WTC11 (cell line): ENCODE measurements at regions not wholly inside any gene's neighbourhood (a gene's known extent, or its start where the extent isn't known, plus 50 kb on each side); places are given as distances from the start of the nearest gene placed in this dataset.

Experiments used
- ATAC-seq: fragments of 200-7000 bp; cut with Tn5 transposase; 2 replicates; pipeline ENCODE4 v1.10.0; 2021; ENCODE audit warnings: mild to moderate bottlenecking, moderate library complexity
- CTCF ChIA-PET: fragments of 300-600 bp; sonication (Branson Sonifier 250); formaldehyde crosslinking; loops from one replicate; lab custom pipeline; 2021; ENCODE audit warnings: antibody characterized with exemption; lab: Charles Lee
- POLR2A ChIA-PET: fragments of 350-600 bp; sonication (Branson Sonifier 250); formaldehyde crosslinking; loops from one replicate; lab custom pipeline; 2021; ENCODE audit warnings: antibody characterized with exemption; lab: Charles Lee
- DNase-seq: peaks from one replicate; pipeline ENCODE4 v3.0.0; 2021; ENCODE audit warnings: low spot score
- H3K27ac Mint-ChIP-seq: 2 replicates; pipeline ENCODE4 v1.8.0; 2021; ENCODE audit warnings: mixed read lengths
- H3K27me3 Mint-ChIP-seq: 2 replicates; pipeline ENCODE4 v1.8.0; 2021; ENCODE audit warnings: low read depth, mild to moderate bottlenecking, moderate library complexity, mixed read lengths
- H3K36me3 Mint-ChIP-seq: 2 replicates; pipeline ENCODE4 v1.8.0; 2021; ENCODE audit warnings: mixed read lengths
- H3K4me1 Mint-ChIP-seq: 2 replicates; pipeline ENCODE4 v1.8.0; 2022; ENCODE audit warnings: mixed read lengths
- H3K4me3 Mint-ChIP-seq: 2 replicates; pipeline ENCODE4 v1.8.0; 2021; ENCODE audit warnings: mild to moderate bottlenecking, moderate library complexity, mixed read lengths
- H3K9me3 Mint-ChIP-seq: 2 replicates; pipeline ENCODE4 v1.8.0; 2021; ENCODE audit warnings: mixed read lengths
- CTCF ChIP-seq: fragments of 200-600 bp; IDR thresholded peaks from 2 replicates; pipeline ENCODE4 v1.8.0; 2022; ENCODE audit warnings: antibody characterized with exemption
- GTF2I ChIP-seq: fragments of 250-450 bp; sonication (Bioruptor Pico); conservative IDR thresholded peaks from 2 replicates; pipeline ENCODE4 v1.4.0; 2021; ENCODE audit warnings: mild to moderate bottlenecking
- IRF2 ChIP-seq: sonication (generic); formaldehyde crosslinking; IDR thresholded peaks from 2 replicates; pipeline ENCODE4 v1.8.0; 2022; ENCODE audit warnings: low read depth, missing genetic modification reagents, borderline replicate concordance
- MAX ChIP-seq: sonication (generic); formaldehyde crosslinking; IDR thresholded peaks from 2 replicates; pipeline ENCODE4 v1.8.0; 2022; ENCODE audit warnings: mild to moderate bottlenecking, missing genetic modification reagents
- MXD4 ChIP-seq: fragments of 250-450 bp; sonication (Bioruptor Pico); IDR thresholded peaks from 2 replicates; pipeline ENCODE4 v1.8.0; 2021; ENCODE audit warnings: mild to moderate bottlenecking, moderate library complexity, borderline replicate concordance
- NFATC4 ChIP-seq: fragments of 250-450 bp; sonication (Bioruptor Pico); IDR thresholded peaks from 2 replicates; pipeline ENCODE4 v1.9.0; 2021; ENCODE audit warnings: mild to moderate bottlenecking
- PRDM15 ChIP-seq: sonication (generic); formaldehyde crosslinking; IDR thresholded peaks from 2 replicates; pipeline ENCODE4 v1.8.0; 2022; ENCODE audit warnings: missing genetic modification reagents
- TCF7 ChIP-seq: sonication (generic); formaldehyde crosslinking; IDR thresholded peaks from 2 replicates; pipeline ENCODE4 v1.8.0; 2022; ENCODE audit warnings: mild to moderate bottlenecking, low read depth, missing genetic modification reagents, moderate library complexity
- TP53 ChIP-seq: sonication (generic); formaldehyde crosslinking; IDR thresholded peaks from 2 replicates; pipeline ENCODE4 v1.8.1; 2023; ENCODE audit warnings: mild to moderate bottlenecking, missing genetic modification reagents
- ZNF232 ChIP-seq: sonication (generic); formaldehyde crosslinking; IDR thresholded peaks from 2 replicates; pipeline ENCODE4 v1.8.0; 2022; ENCODE audit warnings: mild to moderate bottlenecking, missing genetic modification reagents
- ZNF263 ChIP-seq: sonication (generic); formaldehyde crosslinking; IDR thresholded peaks from 2 replicates; pipeline ENCODE4 v1.8.1; 2022; ENCODE audit warnings: low read depth, mild to moderate bottlenecking, moderate library complexity, missing genetic modification reagents
- TF ChIP-seq, protein P1 (sequence below): sonication (generic); formaldehyde crosslinking; IDR thresholded peaks from 2 replicates; pipeline ENCODE4 v1.8.1; 2023; ENCODE audit warnings: mild to moderate bottlenecking, missing genetic modification reagents, borderline replicate concordance
- TF ChIP-seq, protein P2 (sequence below): sonication (generic); formaldehyde crosslinking; IDR thresholded peaks from 2 replicates; pipeline ENCODE4 v1.8.1; 2023; ENCODE audit warnings: mild to moderate bottlenecking, missing genetic modification reagents, moderate library complexity
- TF ChIP-seq, protein P3 (sequence below): fragments of 250-450 bp; sonication (Bioruptor Pico); IDR thresholded peaks from 2 replicates; pipeline ENCODE4 v1.9.0; 2021; ENCODE audit warnings: mild to moderate bottlenecking, borderline replicate concordance
- TF ChIP-seq, protein P4 (sequence below): sonication (generic); formaldehyde crosslinking; IDR thresholded peaks from 2 replicates; pipeline ENCODE4 v1.8.1; 2023; ENCODE audit warnings: mild to moderate bottlenecking, missing genetic modification reagents

- POLR2A ChIA-PET, result no interaction called here
- H3K36me3 Mint-ChIP-seq, result no peaks in the 10 kb centered on the region
- CTCF ChIA-PET, result no interaction called here
- H3K27ac Mint-ChIP-seq, result no peak overlapping the region; the same call in 1 of the 2 replicates
- H3K9me3 Mint-ChIP-seq, result no peaks in the 10 kb centered on the region
- no peaks in the 10 kb centered on the region for H3K27me3 Mint-ChIP-seq
- peaks cover 38% of the 10 kb centered on the region for H3K4me1 Mint-ChIP-seq
- no peak overlapping the region for H3K4me3 Mint-ChIP-seq
- ATAC-seq, result no peak
- TF ChIP-seq, protein P1, sequence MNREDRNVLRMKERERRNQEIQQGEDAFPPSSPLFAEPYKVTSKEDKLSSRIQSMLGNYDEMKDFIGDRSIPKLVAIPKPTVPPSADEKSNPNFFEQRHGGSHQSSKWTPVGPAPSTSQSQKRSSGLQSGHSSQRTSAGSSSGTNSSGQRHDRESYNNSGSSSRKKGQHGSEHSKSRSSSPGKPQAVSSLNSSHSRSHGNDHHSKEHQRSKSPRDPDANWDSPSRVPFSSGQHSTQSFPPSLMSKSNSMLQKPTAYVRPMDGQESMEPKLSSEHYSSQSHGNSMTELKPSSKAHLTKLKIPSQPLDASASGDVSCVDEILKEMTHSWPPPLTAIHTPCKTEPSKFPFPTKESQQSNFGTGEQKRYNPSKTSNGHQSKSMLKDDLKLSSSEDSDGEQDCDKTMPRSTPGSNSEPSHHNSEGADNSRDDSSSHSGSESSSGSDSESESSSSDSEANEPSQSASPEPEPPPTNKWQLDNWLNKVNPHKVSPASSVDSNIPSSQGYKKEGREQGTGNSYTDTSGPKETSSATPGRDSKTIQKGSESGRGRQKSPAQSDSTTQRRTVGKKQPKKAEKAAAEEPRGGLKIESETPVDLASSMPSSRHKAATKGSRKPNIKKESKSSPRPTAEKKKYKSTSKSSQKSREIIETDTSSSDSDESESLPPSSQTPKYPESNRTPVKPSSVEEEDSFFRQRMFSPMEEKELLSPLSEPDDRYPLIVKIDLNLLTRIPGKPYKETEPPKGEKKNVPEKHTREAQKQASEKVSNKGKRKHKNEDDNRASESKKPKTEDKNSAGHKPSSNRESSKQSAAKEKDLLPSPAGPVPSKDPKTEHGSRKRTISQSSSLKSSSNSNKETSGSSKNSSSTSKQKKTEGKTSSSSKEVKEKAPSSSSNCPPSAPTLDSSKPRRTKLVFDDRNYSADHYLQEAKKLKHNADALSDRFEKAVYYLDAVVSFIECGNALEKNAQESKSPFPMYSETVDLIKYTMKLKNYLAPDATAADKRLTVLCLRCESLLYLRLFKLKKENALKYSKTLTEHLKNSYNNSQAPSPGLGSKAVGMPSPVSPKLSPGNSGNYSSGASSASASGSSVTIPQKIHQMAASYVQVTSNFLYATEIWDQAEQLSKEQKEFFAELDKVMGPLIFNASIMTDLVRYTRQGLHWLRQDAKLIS, result no peak
- no peak for TF ChIP-seq IRF2
- no peak for TF ChIP-seq ZNF232
- DNase-seq, result no peak
Measured at GRCh38 chr18:55866886-55867285, 278.9 kb upstream of the TCF4 start.

DNA sequence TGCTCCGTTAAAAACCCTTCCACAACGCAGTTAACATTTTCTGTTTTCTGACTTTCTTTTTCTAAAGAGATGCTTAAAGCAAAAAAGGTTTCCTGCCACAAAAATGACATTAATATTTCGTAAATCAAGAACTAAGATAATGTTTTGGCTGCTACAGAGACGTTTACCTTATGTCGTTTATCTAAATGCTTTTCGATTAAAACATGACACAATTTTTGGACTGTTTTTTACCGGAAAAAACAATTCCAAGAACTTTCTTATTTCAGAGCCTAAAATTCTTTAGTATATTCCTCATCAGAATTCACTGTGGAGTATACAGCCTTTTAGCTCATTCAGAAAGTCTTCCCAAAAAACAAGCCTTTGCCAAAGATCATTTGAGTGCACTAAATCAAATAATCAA lies 278.0 kb upstream of the TCF4 start:
- CTCF ChIA-PET, result no interaction called here
- H3K36me3 Mint-ChIP-seq, result no peaks in the 10 kb centered on the region
- no peaks in the 10 kb centered on the region for H3K9me3 Mint-ChIP-seq
- no peak overlapping the region for H3K27ac Mint-ChIP-seq
- DNase-seq (no peak), ATAC-seq (no peak)
- POLR2A ChIA-PET, result no interaction called here
- TF ChIP-seq, protein P2, sequence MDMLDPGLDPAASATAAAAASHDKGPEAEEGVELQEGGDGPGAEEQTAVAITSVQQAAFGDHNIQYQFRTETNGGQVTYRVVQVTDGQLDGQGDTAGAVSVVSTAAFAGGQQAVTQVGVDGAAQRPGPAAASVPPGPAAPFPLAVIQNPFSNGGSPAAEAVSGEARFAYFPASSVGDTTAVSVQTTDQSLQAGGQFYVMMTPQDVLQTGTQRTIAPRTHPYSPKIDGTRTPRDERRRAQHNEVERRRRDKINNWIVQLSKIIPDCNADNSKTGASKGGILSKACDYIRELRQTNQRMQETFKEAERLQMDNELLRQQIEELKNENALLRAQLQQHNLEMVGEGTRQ (CRISPR knock-in tag), result no peak
- TF ChIP-seq ZNF263 (CRISPR knock-in tag) (no peak), MAX (CRISPR knock-in tag) (no peak)
- TF ChIP-seq, all 79 proteins: peak for 0
- no peaks in the 10 kb centered on the region for H3K27me3 Mint-ChIP-seq
- peaks cover 45% of the 10 kb centered on the region for H3K4me1 Mint-ChIP-seq
- H3K4me3 Mint-ChIP-seq, result no peak overlapping the region

DNA sequence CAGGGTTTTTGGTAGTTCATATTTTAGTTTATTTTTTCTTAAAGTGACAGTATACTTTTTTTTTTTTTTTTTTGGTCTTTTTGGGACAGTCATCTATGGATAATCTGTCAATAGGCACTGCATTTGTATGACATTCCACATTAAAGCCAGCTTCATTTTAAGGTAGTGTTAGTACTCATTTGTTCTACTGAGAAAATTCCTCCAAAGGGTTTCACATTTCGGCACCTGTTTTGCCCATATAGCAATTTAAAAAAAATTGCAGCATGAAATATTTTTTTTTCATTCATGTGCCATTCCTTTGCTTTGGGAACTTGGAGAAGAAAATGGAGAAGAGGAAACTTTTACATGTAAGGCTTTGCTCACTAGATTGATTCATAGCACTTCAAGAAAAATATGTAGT lies 276.3 kb upstream of the TCF4 start:
- H3K9me3 Mint-ChIP-seq, result no peaks in the 10 kb centered on the region
- no peaks in the 10 kb centered on the region for H3K36me3 Mint-ChIP-seq
- ATAC-seq (no peak), DNase-seq (no peak)
- ChIA-PET POLR2A (no interaction called here), CTCF (interaction anchor here (0.6 kb wide), 1 partner anchor 543 kb away, joined by 3 read pairs; no protein-coding TSS in a partner anchor)
- H3K4me1 Mint-ChIP-seq, result peaks cover 59% of the 10 kb centered on the region
- H3K4me3 Mint-ChIP-seq, result no peak overlapping the region
- H3K27me3 Mint-ChIP-seq, result no peaks in the 10 kb centered on the region
- no peak overlapping the region; the same call in 1 of the 2 replicates for H3K27ac Mint-ChIP-seq
- no peak for TF ChIP-seq GTF2I (CRISPR knock-in tag)
- no peak for TF ChIP-seq TP53
- no peak for TF ChIP-seq NFATC4
- no peak for TF ChIP-seq TCF7
- TF ChIP-seq, protein P2 (CRISPR knock-in tag), result no peak
- TF ChIP-seq CTCF, result no peak
- TF ChIP-seq PRDM15 (CRISPR knock-in tag), result no peak
- TF ChIP-seq, protein P3, sequence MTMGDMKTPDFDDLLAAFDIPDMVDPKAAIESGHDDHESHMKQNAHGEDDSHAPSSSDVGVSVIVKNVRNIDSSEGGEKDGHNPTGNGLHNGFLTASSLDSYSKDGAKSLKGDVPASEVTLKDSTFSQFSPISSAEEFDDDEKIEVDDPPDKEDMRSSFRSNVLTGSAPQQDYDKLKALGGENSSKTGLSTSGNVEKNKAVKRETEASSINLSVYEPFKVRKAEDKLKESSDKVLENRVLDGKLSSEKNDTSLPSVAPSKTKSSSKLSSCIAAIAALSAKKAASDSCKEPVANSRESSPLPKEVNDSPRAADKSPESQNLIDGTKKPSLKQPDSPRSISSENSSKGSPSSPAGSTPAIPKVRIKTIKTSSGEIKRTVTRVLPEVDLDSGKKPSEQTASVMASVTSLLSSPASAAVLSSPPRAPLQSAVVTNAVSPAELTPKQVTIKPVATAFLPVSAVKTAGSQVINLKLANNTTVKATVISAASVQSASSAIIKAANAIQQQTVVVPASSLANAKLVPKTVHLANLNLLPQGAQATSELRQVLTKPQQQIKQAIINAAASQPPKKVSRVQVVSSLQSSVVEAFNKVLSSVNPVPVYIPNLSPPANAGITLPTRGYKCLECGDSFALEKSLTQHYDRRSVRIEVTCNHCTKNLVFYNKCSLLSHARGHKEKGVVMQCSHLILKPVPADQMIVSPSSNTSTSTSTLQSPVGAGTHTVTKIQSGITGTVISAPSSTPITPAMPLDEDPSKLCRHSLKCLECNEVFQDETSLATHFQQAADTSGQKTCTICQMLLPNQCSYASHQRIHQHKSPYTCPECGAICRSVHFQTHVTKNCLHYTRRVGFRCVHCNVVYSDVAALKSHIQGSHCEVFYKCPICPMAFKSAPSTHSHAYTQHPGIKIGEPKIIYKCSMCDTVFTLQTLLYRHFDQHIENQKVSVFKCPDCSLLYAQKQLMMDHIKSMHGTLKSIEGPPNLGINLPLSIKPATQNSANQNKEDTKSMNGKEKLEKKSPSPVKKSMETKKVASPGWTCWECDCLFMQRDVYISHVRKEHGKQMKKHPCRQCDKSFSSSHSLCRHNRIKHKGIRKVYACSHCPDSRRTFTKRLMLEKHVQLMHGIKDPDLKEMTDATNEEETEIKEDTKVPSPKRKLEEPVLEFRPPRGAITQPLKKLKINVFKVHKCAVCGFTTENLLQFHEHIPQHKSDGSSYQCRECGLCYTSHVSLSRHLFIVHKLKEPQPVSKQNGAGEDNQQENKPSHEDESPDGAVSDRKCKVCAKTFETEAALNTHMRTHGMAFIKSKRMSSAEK (CRISPR knock-in tag), result no peak
- TF ChIP-seq, protein P4, sequence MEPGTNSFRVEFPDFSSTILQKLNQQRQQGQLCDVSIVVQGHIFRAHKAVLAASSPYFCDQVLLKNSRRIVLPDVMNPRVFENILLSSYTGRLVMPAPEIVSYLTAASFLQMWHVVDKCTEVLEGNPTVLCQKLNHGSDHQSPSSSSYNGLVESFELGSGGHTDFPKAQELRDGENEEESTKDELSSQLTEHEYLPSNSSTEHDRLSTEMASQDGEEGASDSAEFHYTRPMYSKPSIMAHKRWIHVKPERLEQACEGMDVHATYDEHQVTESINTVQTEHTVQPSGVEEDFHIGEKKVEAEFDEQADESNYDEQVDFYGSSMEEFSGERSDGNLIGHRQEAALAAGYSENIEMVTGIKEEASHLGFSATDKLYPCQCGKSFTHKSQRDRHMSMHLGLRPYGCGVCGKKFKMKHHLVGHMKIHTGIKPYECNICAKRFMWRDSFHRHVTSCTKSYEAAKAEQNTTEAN (CRISPR knock-in tag), result no peak
- no peak for TF ChIP-seq MXD4 (CRISPR knock-in tag)
